GM21423 (cell line): ENCODE measurements at regions not wholly inside any gene's neighbourhood (a gene's known extent, or its start where the extent isn't known, plus 50 kb on each side); places are given as distances from the start of the nearest gene placed in this dataset.

Experiments
- ATAC-seq: cut with Tn5 transposase; IDR thresholded peaks from one replicate; pipeline ENCODE4 v1.9.1; 2021; ENCODE audit warnings: mild to moderate bottlenecking, moderate library complexity; ENCODE audit not compliant: unreplicated experiment

DNA sequence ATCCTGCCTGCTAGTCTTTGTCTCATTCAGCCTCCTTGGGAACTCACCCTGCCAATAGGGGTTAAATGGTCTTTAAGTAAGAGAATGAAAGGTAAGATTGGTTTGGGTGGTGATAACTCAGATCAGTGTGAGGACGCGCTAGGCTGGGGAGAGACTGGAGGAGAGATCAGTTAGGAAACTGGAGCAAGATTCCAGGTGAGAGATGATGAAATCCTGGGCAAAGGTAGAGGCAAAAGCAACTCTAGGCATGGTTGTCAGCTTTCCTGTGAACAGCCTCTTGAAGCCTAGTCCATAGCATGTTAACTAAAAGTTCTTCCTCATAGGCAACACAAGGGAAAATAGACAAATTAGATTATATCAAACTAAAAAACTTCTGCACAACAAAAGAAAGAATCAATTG lies 145.2 kb upstream of the ANKRD28 start:
- ATAC-seq: no peak

- no peak for ATAC-seq
These were observed 150.6 kb upstream of the ANKRD28 start for GRCh38 chr3:15948388-15948787.

DNA sequence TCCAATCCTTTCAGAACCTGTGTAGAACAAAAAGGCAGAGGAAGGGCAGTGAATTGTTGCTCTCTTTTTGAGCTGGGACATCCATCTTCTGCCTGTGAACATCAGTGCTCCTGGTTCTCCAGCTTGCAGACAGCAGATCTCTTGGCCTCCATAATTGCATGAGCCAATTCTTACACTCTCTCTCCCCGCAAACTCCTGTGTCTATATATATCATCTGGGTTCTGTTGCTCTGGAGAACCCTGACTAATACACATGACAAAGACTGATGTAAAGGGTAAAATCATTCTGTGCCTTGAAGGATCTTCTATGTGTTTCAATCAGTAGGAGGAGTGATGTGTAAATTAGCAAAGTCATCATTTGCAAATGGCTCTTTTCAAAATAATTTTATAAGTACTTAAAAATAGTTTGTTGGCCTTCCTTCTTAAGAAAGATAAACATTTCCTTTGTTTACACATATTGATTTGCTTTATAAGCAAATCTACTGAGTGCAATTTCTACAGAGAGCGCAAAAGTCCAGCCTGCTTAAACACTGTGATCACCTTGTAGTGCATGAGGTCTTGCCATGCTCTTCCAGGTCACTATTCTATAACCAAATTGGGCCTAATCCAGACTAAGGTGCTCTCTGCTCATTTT lies 154.9 kb upstream of the ANKRD28 start:
- no peak for ATAC-seq

DNA sequence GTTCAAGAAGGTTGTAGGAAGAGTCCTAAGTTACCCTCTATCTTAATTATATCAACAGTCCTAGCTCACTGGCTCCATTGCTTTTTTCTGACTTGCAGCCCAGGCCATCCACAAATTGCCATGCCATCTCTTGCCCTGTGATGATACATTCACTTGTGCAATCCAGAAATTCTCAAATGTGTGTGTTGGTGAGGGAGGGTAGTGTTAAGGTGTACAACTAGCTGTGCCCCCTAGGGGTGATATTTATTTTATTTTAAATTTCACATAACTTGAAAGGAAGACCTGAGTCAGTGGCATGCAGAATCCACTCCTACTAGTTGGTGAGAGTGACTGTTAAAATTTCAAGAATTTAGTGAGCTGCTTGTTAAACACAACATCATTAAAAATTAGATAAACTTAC lies 156.1 kb upstream of the ANKRD28 start:
- no peak for ATAC-seq

GRCh38 chr3:15955968-15956367 lies 158.2 kb upstream of the ANKRD28 start:
- no peak for ATAC-seq

DNA sequence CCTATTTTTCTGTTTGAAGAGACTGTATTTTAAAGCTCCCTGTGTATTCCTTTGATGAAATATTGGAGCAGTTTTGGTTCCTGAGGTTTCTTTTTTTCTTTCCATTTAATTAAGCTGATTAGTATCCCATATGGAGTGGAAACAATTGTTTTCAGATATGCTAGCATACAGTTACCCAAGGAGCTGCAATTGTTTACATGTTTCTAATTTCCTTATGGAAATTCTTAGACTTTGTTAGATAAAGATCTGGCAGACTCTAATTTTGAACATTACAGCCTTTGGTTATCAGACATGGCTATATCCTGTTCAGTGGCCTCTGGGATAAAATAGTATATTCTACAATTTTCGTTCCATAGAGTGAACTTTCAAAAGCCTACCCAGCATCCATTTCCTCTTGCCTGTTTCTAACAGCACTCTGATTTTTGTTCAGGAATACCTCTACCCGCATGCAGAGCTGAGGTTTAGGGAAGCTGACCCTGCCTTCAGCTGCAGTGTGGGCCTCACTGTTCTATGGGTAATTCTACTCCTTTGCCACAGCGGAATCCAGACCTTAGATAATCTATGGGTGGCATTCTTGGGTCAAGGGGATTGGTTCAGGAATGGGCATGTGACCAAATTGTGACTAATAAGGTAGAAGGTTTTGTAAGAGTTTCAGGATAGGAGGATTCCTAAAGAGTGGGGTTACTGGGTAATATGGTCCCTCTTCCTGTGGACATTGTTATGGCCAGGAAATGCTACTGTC lies 161.1 kb upstream of the ANKRD28 start:
- no peak for ATAC-seq

- ATAC-seq: no peak
These were observed 161.6 kb upstream of the ANKRD28 start for GRCh38 chr3:15959434-15959811.

GRCh38 chr3:15964605-15965442 lies 167.0 kb upstream of the ANKRD28 start:
- no peak for ATAC-seq

- ATAC-seq: no peak
These were observed 169.8 kb upstream of the ANKRD28 start for GRCh38 chr3:15967577-15967976.

DNA sequence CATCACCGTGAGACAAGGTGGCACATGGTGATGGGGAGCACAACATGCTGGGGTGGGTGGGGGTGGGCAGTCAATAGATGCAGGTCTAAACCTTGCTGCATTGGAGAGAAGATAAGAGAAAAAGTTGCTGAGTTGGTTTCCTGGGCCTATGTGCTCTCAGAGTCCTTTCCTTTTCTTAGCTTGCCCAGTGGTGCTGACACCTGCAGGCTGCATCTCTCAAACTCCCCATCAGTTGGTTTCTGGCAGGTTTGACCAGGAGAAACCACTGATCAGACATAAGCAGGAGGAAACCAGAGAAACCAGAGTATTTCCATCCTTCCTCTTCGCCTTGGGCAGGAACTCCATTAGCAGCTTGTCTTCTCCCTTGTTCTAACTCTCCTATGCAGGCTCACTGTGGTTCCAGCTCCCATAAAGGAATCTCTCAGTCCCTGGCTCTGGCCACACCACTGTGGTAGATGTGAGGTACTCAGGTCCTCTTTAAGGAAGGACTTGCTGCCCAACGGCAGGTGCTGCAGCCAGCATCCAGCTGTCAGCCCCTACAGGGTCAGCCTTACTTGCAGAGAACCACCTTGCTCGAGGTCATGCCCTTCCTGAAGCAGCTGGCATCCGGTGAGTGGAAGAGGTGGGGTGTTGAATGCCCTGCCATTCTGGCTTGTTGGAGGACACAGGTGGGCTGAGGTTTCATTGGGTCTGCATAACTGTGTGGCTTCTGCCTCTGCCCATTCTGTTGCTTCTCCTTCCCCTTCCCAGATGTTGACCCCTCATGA lies 172.3 kb upstream of the ANKRD28 start:
- ATAC-seq: no peak

GRCh38 chr3:15973414-15973813 lies 175.6 kb upstream of the ANKRD28 start:
- ATAC-seq: no peak

- no peak for ATAC-seq
These were observed 176.2 kb upstream of the ANKRD28 start for GRCh38 chr3:15973940-15974339.

DNA sequence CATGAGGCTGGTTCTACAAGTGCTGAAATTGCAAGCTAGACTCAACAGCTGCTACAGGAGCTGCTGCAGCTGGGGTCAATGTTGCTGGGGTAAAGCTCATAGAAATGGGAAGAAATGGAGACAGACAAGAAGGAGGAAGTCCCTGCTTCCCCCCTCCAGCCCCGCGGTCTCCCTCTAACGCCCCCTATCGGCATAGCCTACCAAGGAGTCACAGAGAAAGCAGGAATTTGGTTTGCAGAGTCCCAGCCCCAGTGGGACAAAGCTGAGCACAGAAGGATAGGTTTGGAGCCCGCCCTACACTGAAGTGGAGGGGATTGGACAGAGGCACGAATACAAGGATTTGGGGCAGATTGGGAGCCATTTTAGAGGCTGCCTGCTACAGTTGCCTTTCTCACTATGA lies 176.9 kb upstream of the ANKRD28 start:
- no peak for ATAC-seq

GRCh38 chr3:15976524-15976923 lies 178.7 kb upstream of the ANKRD28 start:
- no peak for ATAC-seq

DNA sequence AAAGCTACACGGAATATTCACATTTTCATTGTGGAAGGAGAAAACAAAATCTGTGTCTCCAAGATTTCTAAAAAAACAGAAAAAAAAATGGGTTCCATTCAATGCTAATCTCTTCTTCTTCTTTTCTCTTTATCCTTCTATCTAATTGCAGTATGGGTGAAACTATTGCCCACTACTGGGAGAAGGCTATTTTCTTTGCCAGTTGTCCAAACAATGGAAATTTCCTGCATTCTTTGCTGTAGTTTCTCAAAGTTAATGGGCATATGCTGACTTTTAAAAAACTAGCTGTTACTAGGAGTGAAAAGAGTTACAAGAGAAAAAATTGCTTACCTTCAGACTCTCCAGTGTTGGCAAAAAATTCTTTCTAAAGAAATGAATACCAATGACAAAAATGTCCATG lies 179.3 kb upstream of the ANKRD28 start:
- no peak for ATAC-seq

GRCh38 chr3:15977598-15978232 lies 179.9 kb upstream of the ANKRD28 start:
- no peak for ATAC-seq

DNA sequence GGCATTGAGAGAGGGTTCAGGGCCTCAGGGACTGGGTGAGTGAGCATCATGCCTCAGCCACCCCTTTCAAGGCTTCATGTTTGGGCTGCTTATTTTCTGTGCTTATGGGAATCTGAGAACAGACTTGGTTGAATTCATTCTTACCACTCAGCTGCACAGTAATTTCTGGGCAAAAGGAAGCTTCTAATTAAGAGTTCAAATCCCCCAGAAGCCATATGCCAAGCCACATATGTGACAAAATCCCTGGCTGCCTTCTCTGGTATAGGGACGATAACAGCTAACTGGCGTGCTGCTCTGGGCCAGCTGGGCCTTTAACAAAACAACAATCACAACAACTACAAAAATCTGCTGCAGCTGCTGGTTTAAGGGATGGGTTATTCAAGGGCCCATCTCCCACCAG lies 181.0 kb upstream of the ANKRD28 start:
- no peak for ATAC-seq

GRCh38 chr3:15979495-15979894 lies 181.7 kb upstream of the ANKRD28 start:
- ATAC-seq: no peak

GRCh38 chr3:15979900-15980299 lies 182.1 kb upstream of the ANKRD28 start:
- no peak for ATAC-seq

- ATAC-seq: no peak
These were observed 184.5 kb upstream of the ANKRD28 start for GRCh38 chr3:15982243-15982642.
